Caco-2 (cell line): ENCODE measurements at regions not wholly inside any gene's neighbourhood (a gene's known extent, or its start where the extent isn't known, plus 50 kb on each side); places are given as distances from the start of the nearest gene placed in this dataset.

Experiments
- BruUV-seq: library from RNA; stranded (reverse); fragments of 400-500 nt; replicated peaks from 2 replicates; lab custom pipeline; 2021; lab: Mats Ljungman, UMichigan
- CTCF ChIA-PET: fragments of 300-600 bp; sonication (Branson Sonifier 250); formaldehyde crosslinking; loops from one replicate; lab custom pipeline; 2022; ENCODE audit warnings: antibody characterized with exemption; lab: Charles Lee
- POLR2A ChIA-PET: fragments of 300-600 bp; sonication (Branson Sonifier 250); formaldehyde crosslinking; loops from one replicate; lab custom pipeline; 2022; ENCODE audit warnings: antibody characterized with exemption; lab: Charles Lee
- DNase-seq, 2 experiments: peaks; one replicate each; pipeline versions ENCODE4 v3.0.0 to v3.0.0-alpha.2; 2020 to 2022
- H3K27me3 ChIP-seq: replicated peaks from 2 replicates; pipeline ENCODE4 v1.6.0; 2011; ENCODE audit warnings: low read length; ENCODE audit not compliant: control insufficient read depth, insufficient read depth
- H3K36me3 ChIP-seq: 2 replicates; pipeline ENCODE4 v1.5.1; 2011; ENCODE audit warnings: low read length; ENCODE audit not compliant: control insufficient read depth, insufficient read depth
- H3K4me1 ChIP-seq: fragments of 250-450 bp; sonication (Bioruptor Pico); 2 replicates; pipeline ENCODE4 v1.5.1; 2020; ENCODE audit warnings: mild to moderate bottlenecking
- H3K4me3 ChIP-seq: 2 replicates; pipeline ENCODE4 v1.5.1; 2011; ENCODE audit warnings: low read depth, mild to moderate bottlenecking, control low read depth, low read length
- H3K9me3 ChIP-seq: fragments of 250-450 bp; sonication (Bioruptor Pico); 2 replicates; pipeline ENCODE4 v1.5.1; 2020; ENCODE audit warnings: mild to moderate bottlenecking, moderate library complexity
- H3K27ac Mint-ChIP-seq: one replicate; pipeline ENCODE4 v1.8.0; 2022; ENCODE audit warnings: mixed read lengths; ENCODE audit not compliant: unreplicated experiment
- H3K27me3 Mint-ChIP-seq: one replicate; pipeline ENCODE4 v1.8.0; 2022; ENCODE audit warnings: mixed read lengths; ENCODE audit not compliant: insufficient read depth, unreplicated experiment
- H3K36me3 Mint-ChIP-seq: one replicate; pipeline ENCODE4 v1.8.0; 2022; ENCODE audit warnings: mild to moderate bottlenecking, mixed read lengths; ENCODE audit not compliant: insufficient read depth, unreplicated experiment
- H3K4me1 Mint-ChIP-seq: one replicate; pipeline ENCODE4 v1.8.0; 2022; ENCODE audit warnings: low read depth, mixed read lengths; ENCODE audit not compliant: unreplicated experiment
- H3K4me3 Mint-ChIP-seq: one replicate; pipeline ENCODE4 v1.8.0; 2022; ENCODE audit warnings: mild to moderate bottlenecking, moderate library complexity, mixed read lengths; ENCODE audit not compliant: unreplicated experiment
- H3K9me3 Mint-ChIP-seq: one replicate; pipeline ENCODE4 v1.8.0; 2022; ENCODE audit warnings: mixed read lengths; ENCODE audit not compliant: unreplicated experiment
- CTCF ChIP-seq, 2 experiments: fragments of 200-600 bp in 1 of 2; IDR thresholded peaks; 1 replicate in 1 of 2; 2 replicates in 1 of 2; pipeline versions ENCODE4 v1.5.1 to v1.8.0; 2011 to 2022; ENCODE audit warnings: antibody characterized with exemption in 1 of 2, control low read depth in 1 of 2, inconsistent platforms in 1 of 2, low read depth in 1 of 2, low read length in 1 of 2, mild to moderate bottlenecking in 1 of 2, moderate library complexity in 1 of 2; ENCODE audit not compliant: insufficient read depth in 1 of 2, severe bottlenecking in 1 of 2, unreplicated experiment in 1 of 2
- intact Hi-C: fragments of 100-400 bp; cut with micrococcal nuclease; formaldehyde crosslinking; loops from one replicate; pipeline ENCODE4 v1.10.0; 2022; ENCODE audit not compliant: unreplicated experiment

- Histone ChIP-seq H3K9me3 (0 out of 2 replicates have a peak, but pooled peaks cover 7% of the 10 kb centered on the region), H3K36me3 (no peaks in the 10 kb centered on the region), H3K27me3 (no peaks in the 10 kb centered on the region), H3K4me1 (peaks cover 38% of the 10 kb centered on the region), H3K4me3 (no peak overlapping the region)
- POLR2A ChIA-PET = no interaction called here
- Mint-ChIP-seq H3K4me1 (peaks cover 30% of the 10 kb centered on the region), H3K9me3 (peaks cover 21% of the 10 kb centered on the region), H3K27me3 (no peaks in the 10 kb centered on the region), H3K27ac (no peak overlapping the region), H3K4me3 (no peak overlapping the region), H3K36me3 (peaks cover 10% of the 10 kb centered on the region)
- intact Hi-C loops = no loop called here
- DNase-seq = no peak
- no TSS peak for BruUV-seq
- CTCF ChIA-PET = no interaction called here
- no peak for TF ChIP-seq CTCF (IDR thresholded peaks at IDR 0.05; ENCODE audit: insufficient read depth in 1 of 2, low read depth in 1 of 2, low read length in 1 of 2, severe bottlenecking in 1 of 2, unreplicated experiment in 1 of 2)
These were observed 235.6 kb downstream of the BCAS1 start for GRCh38 chr20:53834749-53835148.

GRCh38 chr20:53834062-53834442 is 236.3 kb downstream of the BCAS1 start:
- peaks cover 21% of the 10 kb centered on the region for H3K9me3 Mint-ChIP-seq
- intact Hi-C loops = no loop called here
- TF ChIP-seq CTCF (IDR thresholded peaks at IDR 0.05; ENCODE audit: insufficient read depth in 1 of 2, low read depth in 1 of 2, low read length in 1 of 2, severe bottlenecking in 1 of 2, unreplicated experiment in 1 of 2) = no peak

GRCh38 chr20:53833333-53834061 is 236.9 kb downstream of the BCAS1 start:
- CTCF ChIA-PET = no interaction called here
- intact Hi-C loops = no loop called here

More at GRCh38 chr20:53834062-53834442, 236.3 kb downstream of the BCAS1 start:
- POLR2A ChIA-PET = interaction anchor here (0.6 kb wide), 1 partner anchor 30 kb away, joined by 3 read pairs; no protein-coding TSS in a partner anchor
- no peak for DNase-seq
- no peak overlapping the region for H3K27ac Mint-ChIP-seq
- peaks cover 10% of the 10 kb centered on the region for H3K36me3 Mint-ChIP-seq
- H3K4me3 Mint-ChIP-seq = no peak overlapping the region
- peaks cover 31% of the 10 kb centered on the region for H3K4me1 Mint-ChIP-seq
- CTCF ChIA-PET = no interaction called here
- no peaks in the 10 kb centered on the region for H3K27me3 ChIP-seq
- peaks cover 38% of the 10 kb centered on the region for H3K4me1 ChIP-seq
- BruUV-seq = no TSS peak
- H3K27me3 Mint-ChIP-seq = no peaks in the 10 kb centered on the region
- H3K36me3 ChIP-seq = no peaks in the 10 kb centered on the region
- H3K4me3 ChIP-seq = no peak overlapping the region
- 0 out of 2 replicates have a peak, but pooled peaks cover 7% of the 10 kb centered on the region for H3K9me3 ChIP-seq

More at GRCh38 chr20:53833333-53834061, 236.9 kb downstream of the BCAS1 start:
- no TSS peak for BruUV-seq
- Histone ChIP-seq H3K9me3 (0 out of 2 replicates have a peak, but pooled peaks cover 7% of the 10 kb centered on the region), H3K4me3 (no peak overlapping the region), H3K4me1 (peaks cover 38% of the 10 kb centered on the region), H3K27me3 (no peaks in the 10 kb centered on the region), H3K36me3 (no peaks in the 10 kb centered on the region)
- H3K27ac Mint-ChIP-seq = no peak overlapping the region
- peaks cover 6% of the 10 kb centered on the region for H3K36me3 Mint-ChIP-seq
- POLR2A ChIA-PET = interaction anchor here (0.6 kb wide), 1 partner anchor 30 kb away, joined by 3 read pairs; no protein-coding TSS in a partner anchor
- H3K9me3 Mint-ChIP-seq = peaks cover 21% of the 10 kb centered on the region
- TF ChIP-seq CTCF (IDR thresholded peaks at IDR 0.05; ENCODE audit: insufficient read depth in 1 of 2, low read depth in 1 of 2, low read length in 1 of 2, severe bottlenecking in 1 of 2, unreplicated experiment in 1 of 2) = no peak
- no peak overlapping the region for H3K4me3 Mint-ChIP-seq
- no peaks in the 10 kb centered on the region for H3K27me3 Mint-ChIP-seq
- DNase-seq = no peak
- peaks cover 32% of the 10 kb centered on the region for H3K4me1 Mint-ChIP-seq
